Testis (tissue), 2 donors: ENCODE measurements at regions not wholly inside any gene's neighbourhood (a gene's known extent, or its start where the extent isn't known, plus 50 kb on each side); places are given as distances from the start of the nearest gene placed in this dataset.

ENCODE experiments used
- POLR2A ChIP-seq: fragments of 450-650 bp; IDR thresholded peaks from one replicate; pipeline ENCODE4 v1.6.1; 2017; ENCODE audit warnings: antibody characterized with exemption, mild to moderate bottlenecking, moderate library complexity
- TF ChIP-seq, protein P1 (sequence below), 3 experiments: fragments of 450-650 bp in 2 of 3; fragments of 200-600 bp in 1 of 3; sonication (generic) in 1 of 3; IDR thresholded peaks; one replicate each; pipeline ENCODE4 v1.5.1; 2016 to 2019; ENCODE audit warnings: antibody characterized with exemption in 3 of 3, mild to moderate bottlenecking in 2 of 3, moderate library complexity in 1 of 3

DNA sequence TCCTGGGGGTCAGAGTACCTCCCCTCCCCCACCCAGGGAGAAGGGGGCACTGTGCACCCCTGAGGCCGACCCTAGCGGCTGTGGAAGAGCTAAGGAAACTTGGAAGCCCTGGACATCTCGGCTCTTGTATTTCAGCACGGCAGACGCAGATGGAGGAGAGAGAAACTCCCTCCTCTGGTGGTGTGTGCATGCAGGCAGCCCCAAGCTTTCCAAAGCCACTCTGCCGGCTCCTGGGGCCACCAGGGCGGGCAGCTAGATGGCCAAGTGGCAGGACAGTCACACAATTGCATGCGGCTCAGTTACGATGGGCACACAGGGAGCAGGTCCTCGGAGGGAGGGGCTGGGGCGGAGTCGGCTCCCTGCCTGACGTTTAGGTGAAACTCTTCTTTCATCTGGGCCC is 195.5 kb downstream of the RBFOX3 start:
- TF ChIP-seq POLR2A: no peak
- TF ChIP-seq, protein P1, sequence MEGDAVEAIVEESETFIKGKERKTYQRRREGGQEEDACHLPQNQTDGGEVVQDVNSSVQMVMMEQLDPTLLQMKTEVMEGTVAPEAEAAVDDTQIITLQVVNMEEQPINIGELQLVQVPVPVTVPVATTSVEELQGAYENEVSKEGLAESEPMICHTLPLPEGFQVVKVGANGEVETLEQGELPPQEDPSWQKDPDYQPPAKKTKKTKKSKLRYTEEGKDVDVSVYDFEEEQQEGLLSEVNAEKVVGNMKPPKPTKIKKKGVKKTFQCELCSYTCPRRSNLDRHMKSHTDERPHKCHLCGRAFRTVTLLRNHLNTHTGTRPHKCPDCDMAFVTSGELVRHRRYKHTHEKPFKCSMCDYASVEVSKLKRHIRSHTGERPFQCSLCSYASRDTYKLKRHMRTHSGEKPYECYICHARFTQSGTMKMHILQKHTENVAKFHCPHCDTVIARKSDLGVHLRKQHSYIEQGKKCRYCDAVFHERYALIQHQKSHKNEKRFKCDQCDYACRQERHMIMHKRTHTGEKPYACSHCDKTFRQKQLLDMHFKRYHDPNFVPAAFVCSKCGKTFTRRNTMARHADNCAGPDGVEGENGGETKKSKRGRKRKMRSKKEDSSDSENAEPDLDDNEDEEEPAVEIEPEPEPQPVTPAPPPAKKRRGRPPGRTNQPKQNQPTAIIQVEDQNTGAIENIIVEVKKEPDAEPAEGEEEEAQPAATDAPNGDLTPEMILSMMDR (IDR thresholded peaks at IDR 0.05): no peak
